Kidney epithelial cell (primary cell): ENCODE measurements at regions not wholly inside any gene's neighbourhood (a gene's known extent, or its start where the extent isn't known, plus 50 kb on each side); places are given as distances from the start of the nearest gene placed in this dataset.
"Not testable (repeated sequence)": the region's sequence is repeated elsewhere in the genome, so short reads cannot be mapped to it uniquely, and the experiment has no call there.

ENCODE experiments used
- DNase-seq: peaks from one replicate; pipeline ENCODE4 v3.0.0-alpha.2; 2010; ENCODE audit warnings: low read depth
- H3K27me3 ChIP-seq: 2 replicates; pipeline ENCODE4 v1.6.0; 2011; ENCODE audit warnings: low read length; ENCODE audit not compliant: control insufficient read depth, insufficient read depth
- H3K36me3 ChIP-seq: 2 replicates; pipeline ENCODE4 v1.5.1; 2011; ENCODE audit warnings: low read length; ENCODE audit not compliant: control insufficient read depth, insufficient read depth
- H3K4me3 ChIP-seq: 2 replicates; pipeline ENCODE4 v1.5.1; 2011; ENCODE audit warnings: low read depth, mild to moderate bottlenecking, control low read depth, low read length
- CTCF ChIP-seq: IDR thresholded peaks from 2 replicates; pipeline ENCODE4 v1.5.1; 2011; ENCODE audit warnings: mild to moderate bottlenecking, moderate library complexity, low read length, control low read depth, inconsistent platforms; ENCODE audit not compliant: insufficient read depth, poor library complexity, severe bottlenecking

GRCh38 chr4:160100316-160100715 lies 997.4 kb downstream of the RAPGEF2 start:
- H3K27me3 ChIP-seq = no peaks in the 10 kb centered on the region
- no peaks in the 10 kb centered on the region for H3K36me3 ChIP-seq
- no peak overlapping the region for H3K4me3 ChIP-seq
- TF ChIP-seq CTCF = no peak
- no peak for DNase-seq

DNA sequence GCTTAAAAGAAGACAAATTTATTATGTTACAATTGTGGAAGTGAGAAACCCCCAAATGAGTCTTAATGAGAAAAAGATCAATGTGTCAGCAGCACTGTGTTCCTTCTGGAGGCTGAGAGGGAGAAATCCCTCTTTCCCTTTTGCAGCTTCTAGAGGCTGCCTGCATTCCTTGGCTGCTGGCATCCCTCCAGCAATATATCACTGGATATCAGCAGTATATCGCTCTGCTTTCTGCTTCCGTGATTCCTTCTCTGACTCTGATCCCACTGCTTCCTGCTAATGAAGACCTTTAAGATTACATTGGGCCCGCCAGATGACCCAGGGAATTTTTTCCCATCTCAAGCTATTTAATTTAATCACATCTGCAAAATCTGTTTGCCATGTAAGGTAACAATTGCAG lies 1008.0 kb downstream of the RAPGEF2 start:
- DNase-seq = no peak
- Histone ChIP-seq H3K27me3 (no peaks in the 10 kb centered on the region), H3K36me3 (no peaks in the 10 kb centered on the region), H3K4me3 (no peak overlapping the region)
- no peak for TF ChIP-seq CTCF

- Histone ChIP-seq H3K27me3 (no peaks in the 10 kb centered on the region), H3K36me3 (no peaks in the 10 kb centered on the region), H3K4me3 (no peak overlapping the region)
- no peak for TF ChIP-seq CTCF
- no peak for DNase-seq
These were observed 1014.8 kb downstream of the RAPGEF2 start for GRCh38 chr4:160117686-160118085.

DNA sequence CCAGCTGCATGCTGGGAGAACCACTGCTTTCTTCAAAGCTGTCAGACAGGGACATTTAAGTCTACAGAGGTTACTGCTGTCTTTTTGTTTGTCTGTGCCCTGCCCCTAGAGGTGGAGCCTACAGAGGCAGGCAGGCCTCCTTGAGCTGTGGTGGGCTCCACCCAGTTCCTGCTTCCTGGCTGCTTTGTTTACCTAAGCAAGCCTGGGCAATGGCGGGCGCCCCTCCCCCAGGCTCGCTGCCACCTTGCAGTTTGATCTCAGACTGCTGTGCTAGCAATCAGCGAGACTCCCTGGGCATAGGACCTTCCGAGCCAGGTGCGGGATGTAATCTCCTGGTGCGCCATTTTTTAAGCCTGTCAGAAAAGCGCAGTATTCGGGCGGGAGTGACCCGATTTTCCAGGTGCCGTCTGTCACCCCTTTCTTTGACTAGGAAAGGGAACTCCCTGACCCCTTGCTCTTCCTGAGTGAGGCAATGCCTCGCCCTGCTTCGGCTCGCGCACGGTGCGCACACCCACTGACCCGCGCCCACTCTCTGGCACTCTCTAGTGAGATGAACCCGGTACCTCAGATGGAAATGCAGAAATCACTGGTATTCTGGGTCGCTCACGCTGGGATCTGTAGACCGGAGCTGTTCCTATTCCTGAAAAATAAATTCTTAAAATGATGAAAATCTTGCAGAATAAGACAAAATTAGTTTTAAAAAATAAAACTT lies 1022.9 kb downstream of the RAPGEF2 start:
- not testable (repeated sequence) for H3K4me3 ChIP-seq, H3K27me3 ChIP-seq, H3K36me3 ChIP-seq, DNase-seq

- no peak for TF ChIP-seq CTCF
- no peak overlapping the region for H3K4me3 ChIP-seq
- no peaks in the 10 kb centered on the region for H3K27me3 ChIP-seq
- no peaks in the 10 kb centered on the region for H3K36me3 ChIP-seq
- DNase-seq = no peak
These were observed 1024.3 kb downstream of the RAPGEF2 start for GRCh38 chr4:160127211-160127610.

- TF ChIP-seq CTCF = no peak
- DNase-seq = peak; percentile 96
- no peaks in the 10 kb centered on the region for H3K27me3 ChIP-seq
- H3K4me3 ChIP-seq = no peak overlapping the region
- H3K36me3 ChIP-seq = no peaks in the 10 kb centered on the region
These were observed 1026.6 kb downstream of the RAPGEF2 start for GRCh38 chr4:160129439-160129838.
